Smooth muscle cell (in vitro differentiated cells): ENCODE measurements at regions not wholly inside any gene's neighbourhood (a gene's known extent, or its start where the extent isn't known, plus 50 kb on each side); places are given as distances from the start of the nearest gene placed in this dataset.

Source experiments
- DNase-seq: peaks from one replicate; lab custom pipeline; 2025; ENCODE audit not compliant: unreplicated experiment; lab: John Stamatoyannopoulos, UW
- H2AFZ ChIP-seq: fragments of 200-600 bp; sonication (generic); 2 replicates; pipeline ENCODE4 v1.6.0; 2016; ENCODE audit warnings: antibody characterized with exemption, low read depth, mild to moderate bottlenecking
- H3F3A ChIP-seq: fragments of 200-600 bp; sonication (generic); 2 replicates; pipeline ENCODE4 v1.6.0; 2017; ENCODE audit warnings: antibody characterized with exemption, low read depth
- H3K27ac ChIP-seq: fragments of 200-600 bp; sonication (generic); 2 replicates; pipeline ENCODE4 v1.5.1; 2016; ENCODE audit warnings: low read depth, mild to moderate bottlenecking
- H3K27me3 ChIP-seq: fragments of 200-600 bp; sonication (generic); 2 replicates; pipeline ENCODE4 v1.6.1; 2016; ENCODE audit warnings: low read depth, mild to moderate bottlenecking
- H3K36me3 ChIP-seq: fragments of 200-600 bp; sonication (generic); 2 replicates; pipeline ENCODE4 v1.5.1; 2016; ENCODE audit warnings: low read depth
- H3K4me1 ChIP-seq: fragments of 200-600 bp; sonication (generic); 2 replicates; pipeline ENCODE4 v1.5.1; 2016; ENCODE audit warnings: low read depth
- H3K4me2 ChIP-seq: fragments of 200-600 bp; sonication (generic); 2 replicates; pipeline ENCODE4 v1.6.0; 2016; ENCODE audit warnings: mild to moderate bottlenecking
- H3K4me3 ChIP-seq: fragments of 200-600 bp; sonication (generic); 2 replicates; pipeline ENCODE4 v1.5.1; 2016; ENCODE audit warnings: mild to moderate bottlenecking
- H3K79me2 ChIP-seq: fragments of 200-600 bp; sonication (generic); 2 replicates; pipeline ENCODE4 v1.6.0; 2016; ENCODE audit warnings: low read depth, mild to moderate bottlenecking
- H3K9ac ChIP-seq: fragments of 200-600 bp; sonication (generic); 2 replicates; pipeline ENCODE4 v1.6.0; 2016; ENCODE audit warnings: low read depth
- H3K9me3 ChIP-seq: fragments of 200-600 bp; sonication (generic); replicated peaks from 2 replicates; pipeline ENCODE4 v1.5.1; 2016; ENCODE audit warnings: low read depth
- H4K20me1 ChIP-seq: fragments of 200-600 bp; sonication (generic); 2 replicates; pipeline ENCODE4 v1.6.0; 2016; ENCODE audit warnings: low read depth
- CTCF ChIP-seq: fragments of 200-600 bp; sonication (generic); IDR thresholded peaks from 2 replicates; pipeline ENCODE4 v1.5.1; 2017; ENCODE audit warnings: borderline replicate concordance, mild to moderate bottlenecking, antibody characterized with exemption; ENCODE audit not compliant: insufficient read depth, poor library complexity, severe bottlenecking
- WGBS: methylation state at CpG from one replicate; pipeline ENCODE4 v1.1.7; 2016; ENCODE audit warnings: low lambda C conversion rate; 5-methylcytosine and 5-hydroxymethylcytosine counted together

- Histone ChIP-seq H2AFZ (no peak overlapping the region), H3K36me3 (no peaks in the 10 kb centered on the region), H3K4me1 (no peaks in the 10 kb centered on the region), H3K4me3 (no peak overlapping the region), H3K9ac (no peak overlapping the region), H3K4me2 (no peak overlapping the region), H3K27ac (no peak overlapping the region), H4K20me1 (no peaks in the 10 kb centered on the region), H3F3A (no peaks in the 10 kb centered on the region), H3K9me3 (no peaks in the 10 kb centered on the region), H3K79me2 (no peaks in the 10 kb centered on the region), H3K27me3 (no peaks in the 10 kb centered on the region)
- no peak for DNase-seq
- 96% methylated on average over 13 of the region's 13 CpGs for WGBS
- TF ChIP-seq CTCF: no peak
These were observed 520.9 kb upstream of the ID2 start for GRCh38 chr2:8160959-8161358.

GRCh38 chr2:8162552-8162951 lies 519.3 kb upstream of the ID2 start:
- Histone ChIP-seq H4K20me1 (no peaks in the 10 kb centered on the region), H3K27ac (no peak overlapping the region), H3K9ac (no peak overlapping the region), H3K4me2 (no peak overlapping the region), H3K36me3 (no peaks in the 10 kb centered on the region), H3K27me3 (no peaks in the 10 kb centered on the region), H3K4me3 (no peak overlapping the region), H3K4me1 (no peaks in the 10 kb centered on the region), H3K79me2 (no peaks in the 10 kb centered on the region), H3F3A (no peaks in the 10 kb centered on the region), H2AFZ (no peak overlapping the region), H3K9me3 (no peaks in the 10 kb centered on the region)
- DNase-seq: no peak
- TF ChIP-seq CTCF: no peak
- 64% methylated on average over 17 of the region's 17 CpGs for WGBS

- Histone ChIP-seq H3K36me3 (no peaks in the 10 kb centered on the region), H3K9me3 (no peaks in the 10 kb centered on the region), H3K4me3 (no peak overlapping the region), H3K9ac (no peak overlapping the region), H3K4me2 (no peak overlapping the region), H4K20me1 (no peaks in the 10 kb centered on the region), H3K27ac (no peak overlapping the region), H3F3A (no peaks in the 10 kb centered on the region), H3K79me2 (no peaks in the 10 kb centered on the region), H3K27me3 (no peaks in the 10 kb centered on the region), H3K4me1 (no peaks in the 10 kb centered on the region), H2AFZ (no peak overlapping the region)
- WGBS: 95% methylated on average over 5 of the region's 5 CpGs
- DNase-seq: no peak
- no peak for TF ChIP-seq CTCF
These were observed 516.3 kb upstream of the ID2 start for GRCh38 chr2:8165550-8165949.

GRCh38 chr2:8168022-8168717 lies 513.7 kb upstream of the ID2 start:
- Histone ChIP-seq H3K9ac (no peak overlapping the region), H3K9me3 (no peaks in the 10 kb centered on the region), H2AFZ (no peak overlapping the region), H3K27me3 (no peaks in the 10 kb centered on the region), H3F3A (no peaks in the 10 kb centered on the region), H3K36me3 (no peaks in the 10 kb centered on the region), H3K4me3 (no peak overlapping the region), H3K4me1 (no peaks in the 10 kb centered on the region), H4K20me1 (no peaks in the 10 kb centered on the region), H3K27ac (no peak overlapping the region), H3K4me2 (no peak overlapping the region), H3K79me2 (no peaks in the 10 kb centered on the region)
- no peak for DNase-seq
- TF ChIP-seq CTCF: no peak
- 94% methylated on average over 8 of the region's 8 CpGs for WGBS
